Body of pancreas (tissue), 4 donors: ENCODE measurements at regions not wholly inside any gene's neighbourhood (a gene's known extent, or its start where the extent isn't known, plus 50 kb on each side); places are given as distances from the start of the nearest gene placed in this dataset.

ENCODE experiments used
- ATAC-seq: fragments of 150-250 bp; one replicate; pipeline ENCODE4 v1.9.1; 2016
- DNase-seq, 4 donors: peaks; one replicate each; pipeline ENCODE4 v3.0.0-alpha.2; 2019
- H3K27ac ChIP-seq, 4 donors: fragments of 200-600 bp; sonication (generic); 1 replicate in 3 of 4; 2 replicates in 1 of 4; pipeline versions ENCODE4 v1.5.1 to v1.6.1; 2016 to 2019; ENCODE audit warnings: mild to moderate bottlenecking in 1 of 4, mixed read lengths in 1 of 4, moderate library complexity in 1 of 4
- H3K27me3 ChIP-seq, 2 donors: fragments of 200-600 bp; sonication (generic); one replicate each; pipeline ENCODE4 v1.6.0; 2016; ENCODE audit warnings: mild to moderate bottlenecking in 1 of 2
- H3K36me3 ChIP-seq, 2 donors: fragments of 200-600 bp; sonication (generic); replicated peaks in 1 of 2; 2 replicates each; pipeline ENCODE4 v1.5.1; 2016; ENCODE audit warnings: low read depth in 2 of 2; ENCODE audit not compliant: insufficient read depth in 1 of 2
- H3K4me1 ChIP-seq: fragments of 200-600 bp; sonication (generic); one replicate; pipeline ENCODE4 v1.6.0; 2016
- H3K4me3 ChIP-seq, 2 donors: fragments of 200-600 bp; sonication (generic); 1 replicate in 1 of 2; 2 replicates in 1 of 2; pipeline ENCODE4 v1.5.1; 2016 to 2019
- H3K9me3 ChIP-seq, 3 donors: fragments of 200-600 bp; sonication (generic); 1 replicate in 2 of 3; 2 replicates in 1 of 3; pipeline ENCODE4 v1.5.1; 2016
- CTCF ChIP-seq, 7 experiments: fragments of 450-650 bp in 4 of 7; fragments of 200-600 bp in 3 of 7; sonication (generic) in 3 of 7; IDR thresholded peaks; one replicate each; pipeline ENCODE4 v1.5.1; 2016 to 2019; ENCODE audit warnings: antibody characterized with exemption in 7 of 7
- POLR2A ChIP-seq, 3 donors: fragments of 450-650 bp; IDR thresholded peaks; one replicate each; pipeline ENCODE4 v1.6.1; 2016; ENCODE audit warnings: antibody characterized with exemption in 3 of 3, mild to moderate bottlenecking in 2 of 3
- WGBS, 2 donors: methylation state at CpG; one replicate each; pipeline ENCODE4 v1.1.5; 2017; 5-methylcytosine and 5-hydroxymethylcytosine counted together
- intact Hi-C: fragments of 100-400 bp; cut with DNase I; formaldehyde crosslinking; loops from one replicate; pipeline ENCODE4 v1.15.1; 2023

GRCh38 chr5:175275748-175276147 lies 168.2 kb downstream of the DRD1 start:
- Histone ChIP-seq H3K27me3 (no peaks in the 10 kb centered on the region), H3K9me3 (no peaks in the 10 kb centered on the region), H3K4me1 (no peaks in the 10 kb centered on the region), H3K27ac (no peak overlapping the region), H3K4me3 (no peak overlapping the region), H3K36me3 (no peaks in the 10 kb centered on the region)
- intact Hi-C loops = no loop called here
- WGBS, 2 donors = 53 to 55% methylated on average over 5 of the region's 5 CpGs
- ATAC-seq (no peak), DNase-seq (no peak)
- TF ChIP-seq POLR2A (IDR thresholded peaks at IDR 0.05) (no peak), CTCF (IDR thresholded peaks at IDR 0.05) (no peak)

GRCh38 chr5:175275097-175275496 lies 168.9 kb downstream of the DRD1 start:
- 10 to 31% methylated on average over 4 of the region's 4 CpGs for WGBS, 2 donors
- DNase-seq = no peak
- intact Hi-C loops = no loop called here
- no peaks in the 10 kb centered on the region for H3K36me3 ChIP-seq
- no peak for ATAC-seq
- H3K27ac ChIP-seq = no peak overlapping the region
- no peak overlapping the region for H3K4me3 ChIP-seq
- no peaks in the 10 kb centered on the region for H3K4me1 ChIP-seq
- TF ChIP-seq POLR2A (IDR thresholded peaks at IDR 0.05) (no peak), CTCF (IDR thresholded peaks at IDR 0.05) (no peak)
- H3K27me3 ChIP-seq = no peaks in the 10 kb centered on the region
- no peaks in the 10 kb centered on the region for H3K9me3 ChIP-seq

GRCh38 chr5:175274171-175274570 lies 169.8 kb downstream of the DRD1 start:
- DNase-seq (no peak), ATAC-seq (no peak)
- TF ChIP-seq POLR2A (IDR thresholded peaks at IDR 0.05) = no peak
- no peak for TF ChIP-seq CTCF (IDR thresholded peaks at IDR 0.05)
- no peak overlapping the region for H3K27ac ChIP-seq
- H3K4me3 ChIP-seq = no peak overlapping the region
- H3K36me3 ChIP-seq = no peaks in the 10 kb centered on the region
- H3K27me3 ChIP-seq = no peaks in the 10 kb centered on the region
- H3K9me3 ChIP-seq = no peaks in the 10 kb centered on the region
- intact Hi-C loops = no loop called here
- no peaks in the 10 kb centered on the region for H3K4me1 ChIP-seq

GRCh38 chr5:175264406-175264805 lies 179.6 kb downstream of the DRD1 start:
- no peaks in the 10 kb centered on the region for H3K27me3 ChIP-seq
- no peaks in the 10 kb centered on the region for H3K9me3 ChIP-seq
- DNase-seq (no peak), ATAC-seq (no peak)
- 45 to 50% methylated on average over 2 of the region's 2 CpGs for WGBS, 2 donors
- intact Hi-C loops = no loop called here
- H3K4me1 ChIP-seq = no peaks in the 10 kb centered on the region
- TF ChIP-seq POLR2A (IDR thresholded peaks at IDR 0.05) (no peak), CTCF (IDR thresholded peaks at IDR 0.05) (no peak)
- H3K36me3 ChIP-seq = no peaks in the 10 kb centered on the region
- H3K27ac ChIP-seq = no peak overlapping the region
- no peak overlapping the region for H3K4me3 ChIP-seq

GRCh38 chr5:175263776-175264175 lies 180.2 kb downstream of the DRD1 start:
- no peaks in the 10 kb centered on the region for H3K27me3 ChIP-seq
- no peak for DNase-seq
- no peaks in the 10 kb centered on the region for H3K36me3 ChIP-seq
- 80 to 85% methylated on average over 3 of the region's 3 CpGs for WGBS, 2 donors
- H3K4me1 ChIP-seq = no peaks in the 10 kb centered on the region
- TF ChIP-seq POLR2A (IDR thresholded peaks at IDR 0.05) = no peak
- TF ChIP-seq CTCF (IDR thresholded peaks at IDR 0.05) = no peak
- intact Hi-C loops = no loop called here
- H3K4me3 ChIP-seq = no peak overlapping the region
- no peak for ATAC-seq
- no peaks in the 10 kb centered on the region for H3K9me3 ChIP-seq
- H3K27ac ChIP-seq = no peak overlapping the region
